GF-D8 (cell line): ENCODE measurements at regions not wholly inside any gene's neighbourhood (a gene's known extent, or its start where the extent isn't known, plus 50 kb on each side); places are given as distances from the start of the nearest gene placed in this dataset.
"Not testable (repeated sequence)": the region's sequence is repeated elsewhere in the genome, so short reads cannot be mapped to it uniquely, and the experiment has no call there.

Source experiments
- DNase-seq: peaks from one replicate; lab custom pipeline; 2025; lab: John Stamatoyannopoulos, UW

- DNase-seq = no peak
These were observed 81.6 kb upstream of the USP9X start for GRCh38 chrX:41003506-41004270.

GRCh38 chrX:41005445-41005992 lies 79.7 kb upstream of the USP9X start:
- no peak for DNase-seq

GRCh38 chrX:41009850-41010846 lies 75.1 kb upstream of the USP9X start:
- DNase-seq = peak; percentile 85

- DNase-seq = no peak
These were observed 70.4 kb upstream of the USP9X start for GRCh38 chrX:41014776-41015360.

- DNase-seq = not testable (repeated sequence)
These were observed 67.5 kb upstream of the USP9X start for GRCh38 chrX:41017785-41018184.

- DNase-seq = not testable (repeated sequence)
These were observed 66.7 kb upstream of the USP9X start for GRCh38 chrX:41018391-41019040.

GRCh38 chrX:41019041-41019392 lies 66.2 kb upstream of the USP9X start:
- no peak for DNase-seq

- DNase-seq = no peak
These were observed 62.7 kb upstream of the USP9X start for GRCh38 chrX:41022566-41022965.

- no peak for DNase-seq
These were observed 62.1 kb upstream of the USP9X start for GRCh38 chrX:41023098-41023497.

- not testable (repeated sequence) for DNase-seq
These were observed 60.9 kb upstream of the USP9X start for GRCh38 chrX:41024335-41024734.

GRCh38 chrX:41024755-41025154 lies 60.5 kb upstream of the USP9X start:
- DNase-seq = no peak

GRCh38 chrX:41025926-41026701 lies 59.1 kb upstream of the USP9X start:
- no peak for DNase-seq

GRCh38 chrX:41026702-41027078 lies 58.6 kb upstream of the USP9X start:
- no peak for DNase-seq

GRCh38 chrX:41029332-41029731 lies 55.9 kb upstream of the USP9X start:
- DNase-seq = no peak

GRCh38 chrX:41031256-41031967 lies 53.8 kb upstream of the USP9X start:
- DNase-seq = no peak

- no peak for DNase-seq
These were observed 51.9 kb upstream of the USP9X start for GRCh38 chrX:41033299-41033698.

- DNase-seq = not testable (repeated sequence)
These were observed 50.3 kb upstream of the USP9X start for GRCh38 chrX:41034902-41035301.
